DMS153 treated with DMSO at 0.1 percent for 48 hours (cell line): ENCODE measurements at regions not wholly inside any gene's neighbourhood (a gene's known extent, or its start where the extent isn't known, plus 50 kb on each side); places are given as distances from the start of the nearest gene placed in this dataset.
"Not testable (repeated sequence)": the region's sequence is repeated elsewhere in the genome, so short reads cannot be mapped to it uniquely, and the experiment has no call there.

Experiments used
- DNase-seq: peaks from one replicate; lab custom pipeline; 2025; ENCODE audit not compliant: unreplicated experiment; lab: John Stamatoyannopoulos, UW

DNA sequence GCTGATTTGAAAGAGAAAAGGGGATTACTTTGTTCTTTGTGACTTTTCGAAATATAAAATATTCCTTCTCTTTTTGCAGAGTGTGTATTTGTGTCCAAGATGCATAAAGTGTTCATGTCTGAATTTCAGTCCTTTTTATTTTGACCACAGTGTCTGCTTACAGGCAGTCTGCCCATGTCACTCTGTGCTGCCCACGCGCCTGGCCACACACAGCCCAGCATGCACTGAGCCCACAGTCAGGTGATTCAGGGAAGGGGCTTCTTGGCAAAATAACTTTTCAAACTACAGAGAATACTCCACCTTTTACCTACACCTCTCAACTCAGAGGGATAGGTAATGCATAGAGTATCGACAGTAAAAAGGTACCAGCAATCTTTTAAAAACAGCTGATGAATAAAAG lies 142.5 kb upstream of the TRPC4 start:
- DNase-seq: no peak

DNA sequence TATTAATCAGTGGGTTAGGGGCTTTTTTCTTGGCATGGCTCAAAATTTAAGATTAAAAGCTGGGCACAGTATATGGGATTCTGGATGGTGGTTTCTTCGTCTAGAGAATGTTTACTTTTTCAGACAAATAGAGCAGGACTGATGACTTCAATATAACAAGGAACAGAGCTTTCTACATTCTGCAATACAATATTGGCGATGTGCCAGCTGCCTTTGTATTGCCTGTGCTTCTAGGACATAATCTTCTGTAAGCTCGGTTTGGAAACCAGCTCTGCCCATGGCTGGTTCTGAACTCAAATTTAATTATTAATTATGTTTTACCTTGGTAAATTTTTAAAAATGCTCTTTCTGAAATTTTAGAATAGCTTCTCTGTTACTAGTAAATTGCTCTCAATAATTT lies 139.1 kb upstream of the TRPC4 start:
- DNase-seq: no peak

DNA sequence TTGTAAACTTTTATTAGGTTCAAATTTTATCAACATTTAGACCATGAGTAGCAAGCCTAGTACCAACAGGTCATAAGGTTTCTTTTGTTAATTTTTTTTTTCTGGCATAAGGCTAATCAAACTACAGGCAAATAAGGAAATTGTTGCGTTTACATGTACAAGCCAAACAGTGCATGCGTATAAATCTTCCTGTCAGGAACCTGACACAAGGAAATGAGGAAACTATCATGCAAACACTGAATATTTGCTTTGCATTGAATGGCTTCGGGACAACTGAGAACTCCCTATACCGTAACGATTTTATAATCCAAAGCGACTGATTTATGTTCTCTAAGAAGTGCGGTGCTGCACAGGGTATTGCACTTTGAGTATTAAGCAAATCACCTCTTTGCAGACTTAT lies 133.0 kb upstream of the TRPC4 start:
- peak; percentile 89 for DNase-seq

DNA sequence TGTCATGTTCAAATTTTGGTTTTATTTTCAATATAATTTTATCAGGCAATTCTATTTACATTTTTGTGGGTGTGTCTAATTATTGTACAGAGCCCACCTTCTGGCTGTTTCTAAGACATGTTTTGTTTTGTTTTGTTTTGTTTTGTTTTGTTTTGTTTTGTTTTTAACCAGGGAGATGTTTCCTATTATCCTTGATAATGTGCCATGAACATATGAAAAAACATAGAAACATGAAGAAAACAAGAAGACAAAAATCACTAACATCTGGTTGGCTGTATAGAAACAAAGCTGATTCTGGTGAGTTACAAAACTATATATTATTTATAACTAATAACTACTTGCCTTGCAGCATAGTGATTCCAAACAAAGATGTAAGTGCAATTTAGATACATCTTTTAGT lies 128.1 kb upstream of the TRPC4 start:
- no peak for DNase-seq

DNA sequence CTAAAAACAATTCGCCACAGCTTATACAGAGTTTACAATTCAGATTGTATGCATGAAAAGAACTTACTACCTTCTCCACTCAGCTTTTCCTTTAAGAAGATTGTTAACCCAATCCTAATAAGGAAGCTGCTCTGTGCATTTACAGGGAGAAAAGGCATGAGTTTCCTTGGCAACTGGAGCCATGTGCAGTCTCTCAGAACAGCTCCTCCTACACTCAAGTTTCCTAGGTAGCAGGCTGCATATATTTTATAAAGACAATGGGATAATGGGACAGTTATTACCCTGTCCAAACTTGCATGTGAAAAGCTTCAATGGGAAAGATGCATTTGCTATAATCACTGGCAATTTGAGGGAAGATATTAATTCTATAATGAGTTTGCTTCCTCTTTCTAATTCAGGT lies 125.5 kb upstream of the TRPC4 start:
- DNase-seq: no peak

DNA sequence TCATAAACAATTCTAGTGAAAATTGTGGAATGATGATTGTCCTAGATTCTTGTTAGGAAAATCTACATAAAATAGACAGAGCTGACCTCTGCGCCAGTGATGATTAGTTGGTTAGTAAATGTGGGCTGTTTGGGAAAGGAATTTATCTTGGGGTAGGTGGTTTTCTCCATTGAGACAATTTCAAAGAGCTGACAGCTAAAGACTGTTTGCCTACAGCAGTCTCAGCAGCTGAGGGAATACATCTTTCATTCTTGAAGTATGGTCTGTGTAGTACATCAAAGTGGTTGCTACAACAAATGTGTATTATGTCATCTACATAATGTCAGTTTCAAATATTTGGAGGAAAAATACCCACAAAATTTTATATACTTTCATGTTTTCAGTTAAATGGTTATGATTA lies 117.2 kb upstream of the TRPC4 start:
- no peak for DNase-seq

DNA sequence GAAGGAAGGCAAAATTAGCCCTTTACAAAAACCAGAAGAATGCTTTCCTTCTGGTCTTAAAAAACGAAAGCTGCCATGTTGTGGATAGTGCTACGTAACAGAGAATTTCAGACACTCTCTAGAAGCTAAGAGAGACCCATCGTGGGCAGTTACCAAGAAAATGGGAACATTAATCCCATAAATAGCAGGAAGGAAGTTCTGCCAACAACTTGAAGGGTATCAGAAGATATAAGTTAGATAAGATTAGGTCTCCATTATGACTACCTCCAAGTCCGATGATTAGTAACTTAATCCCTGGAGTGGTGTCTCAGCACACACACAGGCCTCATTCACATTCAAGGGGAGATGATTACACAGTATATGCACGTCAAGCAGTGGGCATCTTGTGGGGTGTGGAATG lies 115.7 kb upstream of the TRPC4 start:
- no peak for DNase-seq

DNA sequence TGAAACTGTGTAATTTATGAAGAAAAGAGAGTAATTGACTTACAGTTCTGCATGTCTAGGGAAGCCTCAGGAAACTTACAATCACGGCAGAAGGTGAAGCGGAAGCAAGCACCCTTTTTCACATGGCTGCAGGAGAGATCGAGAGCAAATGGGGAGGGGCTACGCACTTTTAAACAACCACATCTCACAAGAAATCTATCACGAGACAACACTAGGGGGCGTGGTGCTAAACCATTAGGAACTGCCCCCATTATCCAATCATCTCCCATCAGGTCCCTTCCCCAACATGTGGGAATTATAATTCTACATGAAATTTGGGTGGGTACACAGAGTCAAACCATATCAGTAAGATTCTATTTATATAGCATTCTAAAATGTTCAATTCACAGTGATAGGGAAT lies 114.8 kb upstream of the TRPC4 start:
- DNase-seq: no peak

DNA sequence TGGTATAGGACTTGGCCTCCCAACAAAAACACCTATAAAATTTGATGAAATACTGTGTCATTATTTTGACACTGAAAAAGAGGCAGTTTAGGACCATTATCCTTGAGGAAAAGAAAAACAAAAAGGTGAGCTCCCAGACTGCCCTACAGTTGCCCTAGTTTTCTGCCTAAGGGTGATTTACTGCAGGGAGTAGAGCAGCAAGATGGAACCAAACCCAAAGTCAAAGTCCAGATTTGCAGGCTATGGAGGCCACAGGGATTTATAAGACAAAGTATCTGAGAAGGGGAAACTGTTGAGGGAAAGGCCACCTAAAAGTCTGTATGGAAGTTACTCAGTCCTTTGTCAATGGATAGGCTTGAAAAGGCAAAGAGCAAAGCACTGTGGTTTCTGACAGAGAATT lies 112.4 kb upstream of the TRPC4 start:
- DNase-seq: no peak

DNA sequence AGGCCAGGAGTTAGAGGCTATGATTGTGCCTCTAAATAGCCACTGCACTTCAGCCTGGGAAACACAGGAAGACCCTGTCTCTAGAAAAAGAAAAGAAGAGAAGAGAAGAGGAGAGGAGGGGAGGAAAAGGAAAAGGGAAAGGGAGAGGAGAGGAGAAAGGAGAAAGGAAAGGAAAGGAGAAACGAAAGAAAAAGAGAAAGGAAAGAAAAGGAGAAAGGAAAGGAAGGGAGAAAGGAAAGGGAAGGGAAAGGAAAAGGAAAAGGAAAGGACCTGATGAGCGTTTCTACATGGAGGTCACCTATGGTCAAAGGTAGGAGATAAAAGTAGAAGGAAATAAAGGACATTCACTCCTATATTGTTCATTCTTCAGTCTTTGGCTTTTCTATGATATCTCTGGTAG lies 109.1 kb upstream of the TRPC4 start:
- no peak for DNase-seq

DNA sequence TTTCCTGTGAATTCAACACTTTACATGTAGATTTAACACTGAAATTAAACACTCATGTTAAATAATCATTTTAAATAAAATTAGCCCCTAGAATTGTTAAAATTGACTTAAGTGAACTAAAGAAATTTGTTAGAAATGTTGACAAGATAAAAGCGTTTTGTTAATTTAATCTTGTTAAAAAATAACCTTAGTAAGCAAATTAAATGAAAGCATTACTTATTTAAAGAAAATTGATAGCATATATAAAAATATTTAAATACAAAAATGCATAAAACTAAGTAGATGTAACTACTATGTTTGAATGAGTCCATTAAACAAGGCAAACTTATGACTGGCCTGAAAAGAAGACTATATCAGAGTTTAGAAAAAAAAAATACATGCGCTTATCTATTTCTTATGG lies 99.0 kb upstream of the TRPC4 start:
- no peak for DNase-seq

DNA sequence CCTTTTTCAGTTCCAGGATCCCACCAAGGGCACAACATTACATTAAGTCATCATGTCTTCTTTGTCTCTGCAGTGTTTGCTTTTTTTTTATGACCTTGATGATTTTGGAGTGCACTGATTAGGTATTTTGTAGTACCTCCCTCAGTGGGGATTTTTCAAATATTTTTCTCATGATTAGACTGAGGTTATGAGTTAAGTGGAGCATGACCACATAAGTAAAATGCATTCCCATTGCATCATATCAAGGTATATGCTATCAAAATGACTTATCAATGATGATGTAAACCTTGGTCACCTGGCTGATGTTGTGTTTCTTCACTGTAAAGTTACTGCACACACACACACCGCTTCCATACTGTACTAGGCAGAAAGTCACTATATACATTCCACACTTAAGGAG lies 96.7 kb upstream of the TRPC4 start:
- DNase-seq: no peak

DNA sequence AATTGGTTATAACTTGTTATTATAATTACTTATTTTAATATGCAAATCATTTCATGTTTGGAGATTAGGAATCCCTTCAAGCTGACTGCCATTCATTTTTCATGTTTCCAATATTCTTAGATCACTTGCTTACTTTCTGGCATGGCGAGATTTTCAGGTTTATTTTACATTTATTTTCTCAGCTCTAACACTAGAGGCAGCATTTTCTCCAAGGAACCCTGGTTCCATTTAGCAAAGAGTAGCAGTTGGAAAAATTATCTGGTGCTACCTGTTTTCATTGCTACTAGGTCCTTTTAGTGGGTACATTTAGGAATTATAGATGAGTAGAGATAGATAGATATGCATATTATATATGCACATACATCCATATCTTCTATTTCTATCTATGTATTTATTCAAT lies 90.9 kb upstream of the TRPC4 start:
- DNase-seq: no peak

DNA sequence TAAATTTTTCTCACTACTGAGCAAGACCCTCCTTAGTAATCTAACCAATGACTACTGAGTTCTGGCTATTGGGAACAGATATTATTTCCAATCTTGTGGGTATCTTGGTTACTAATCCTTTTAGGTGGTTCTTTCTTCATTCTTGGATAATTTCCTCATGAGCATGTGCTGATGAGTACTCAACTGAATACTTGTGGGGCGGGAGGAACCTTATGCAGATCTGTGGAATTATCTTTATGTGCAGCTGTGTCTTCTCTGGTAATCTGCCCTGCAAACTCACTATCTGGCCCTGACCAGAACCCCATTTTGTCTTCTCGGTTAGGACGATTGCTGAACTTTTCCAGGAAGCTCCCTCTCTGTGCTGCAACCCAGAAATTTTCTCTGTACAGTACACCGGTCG lies 89.7 kb upstream of the TRPC4 start:
- no peak for DNase-seq

DNA sequence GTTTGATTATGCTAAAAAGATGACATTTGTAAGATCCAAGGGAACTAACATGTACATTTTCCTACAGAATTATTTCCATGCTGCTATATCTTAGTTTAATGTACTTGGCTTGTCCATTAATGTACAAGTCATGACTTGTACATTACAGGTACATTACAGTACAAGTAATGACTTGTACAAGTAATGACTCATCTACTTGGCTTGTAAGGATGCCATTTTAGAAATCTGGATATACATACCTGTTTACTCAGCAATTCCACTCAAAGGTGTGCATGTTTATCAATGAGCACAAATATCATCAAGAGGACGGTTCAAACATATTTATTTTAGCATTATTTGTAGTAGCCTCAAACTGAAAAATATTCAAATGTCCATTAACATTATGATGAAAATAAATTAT lies 87.0 kb upstream of the TRPC4 start:
- DNase-seq: no peak

DNA sequence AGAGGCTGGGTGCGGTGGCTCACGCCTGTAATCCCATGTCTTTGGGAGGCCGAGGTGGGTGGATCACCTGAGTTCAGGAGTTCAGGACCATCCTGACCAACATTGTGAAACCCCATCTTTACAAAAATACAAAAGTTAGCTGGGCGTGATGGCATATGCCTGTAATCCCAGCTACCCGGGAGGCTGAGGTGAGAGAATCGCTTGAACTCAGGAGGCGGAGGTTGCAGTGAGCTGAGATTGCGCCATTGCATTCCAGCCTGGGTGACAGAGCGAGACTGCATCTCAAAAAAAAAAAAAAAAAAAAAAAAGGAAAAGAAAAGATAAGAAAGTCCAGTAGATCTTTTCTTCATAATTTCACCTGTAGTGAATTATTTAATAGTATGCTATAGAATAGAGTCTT lies 85.0 kb upstream of the TRPC4 start:
- not testable (repeated sequence) for DNase-seq

DNA sequence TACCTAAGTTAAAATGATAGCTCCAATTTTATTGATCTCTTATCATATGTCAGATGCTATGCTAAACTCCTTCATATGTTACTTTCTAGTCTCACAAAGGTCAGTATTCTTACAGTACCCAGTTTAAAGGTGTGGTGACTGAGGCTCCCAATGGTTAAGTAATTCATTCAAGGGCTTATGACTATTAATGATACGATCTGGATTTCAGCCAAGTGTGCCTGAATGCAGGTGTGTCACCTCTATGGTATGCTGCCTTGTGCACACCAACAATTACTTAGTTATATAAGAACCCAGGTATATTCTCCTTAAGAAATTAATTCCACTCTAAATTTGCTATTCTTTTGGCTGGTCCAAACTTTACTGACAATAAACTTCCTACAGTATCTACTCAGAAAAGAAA lies 84.6 kb upstream of the TRPC4 start:
- no peak for DNase-seq

DNA sequence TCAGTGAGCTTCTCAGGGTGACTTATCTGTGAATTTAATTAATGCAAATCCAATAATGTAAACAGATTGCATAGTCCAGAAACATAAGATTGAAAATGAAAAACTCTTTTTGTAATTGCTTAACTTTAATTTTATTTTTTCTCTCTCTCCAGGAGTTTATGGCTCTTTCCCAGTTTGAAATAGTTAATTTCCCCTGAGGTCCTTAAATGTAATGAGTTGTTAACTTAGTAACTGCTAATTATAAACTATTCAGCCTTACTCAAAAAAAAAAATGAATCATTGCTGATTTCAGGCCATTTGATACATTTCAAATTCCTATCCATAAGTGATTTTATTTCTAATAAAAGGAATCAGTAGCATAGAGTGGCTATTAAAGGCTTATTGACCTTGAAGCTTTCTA lies 84.1 kb upstream of the TRPC4 start:
- no peak for DNase-seq

DNA sequence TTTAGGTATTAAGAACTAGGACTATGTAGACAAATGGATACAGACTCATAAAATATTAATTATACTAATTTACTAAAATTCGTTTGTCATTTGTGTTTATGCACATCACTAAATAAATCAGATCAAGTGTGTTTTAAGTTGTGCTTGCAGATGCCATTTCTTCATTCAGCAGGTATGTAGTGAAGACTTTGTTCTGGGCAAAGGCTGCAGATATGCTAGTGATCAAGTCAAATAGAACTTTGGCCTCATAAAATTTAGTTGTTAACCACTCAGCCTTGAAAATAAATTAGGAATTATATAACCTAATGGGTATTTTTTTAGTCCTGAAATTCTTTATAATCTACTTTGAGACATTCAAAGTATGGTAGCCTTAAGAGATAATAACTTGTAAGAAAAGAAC lies 80.4 kb upstream of the TRPC4 start:
- DNase-seq: no peak

DNA sequence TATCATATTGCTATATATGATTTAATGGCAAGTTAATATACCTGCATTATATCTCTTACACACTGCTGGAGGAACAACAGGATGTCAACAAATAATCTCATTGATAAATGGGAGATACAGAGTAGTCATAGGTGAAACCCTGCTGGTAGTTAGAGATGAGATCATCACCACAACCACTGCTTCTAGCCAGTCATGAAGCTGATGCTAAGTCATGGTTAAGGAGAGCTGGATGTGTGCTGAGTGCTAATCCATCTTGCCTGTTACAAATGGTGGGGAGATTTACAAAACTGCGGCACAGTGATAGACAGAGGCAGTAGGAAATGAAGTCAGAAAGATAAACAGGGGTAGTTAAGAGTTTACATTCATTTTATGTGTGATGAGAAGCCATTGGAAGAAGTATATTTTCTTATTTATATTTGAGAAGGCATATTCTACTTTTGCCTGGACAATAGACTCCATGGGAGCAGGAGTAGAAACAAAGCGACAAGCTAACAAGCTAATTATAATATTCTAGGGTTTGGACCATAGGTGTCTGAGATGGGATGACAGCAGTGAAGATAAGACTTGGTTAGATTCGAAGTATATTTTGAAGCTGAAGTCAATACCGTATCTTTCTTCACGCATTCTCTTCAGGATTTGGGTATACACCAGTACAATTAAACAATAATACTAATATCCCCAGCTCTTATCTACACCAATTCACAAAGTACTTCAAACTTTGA lies 78.0 kb upstream of the TRPC4 start:
- no peak for DNase-seq

DNA sequence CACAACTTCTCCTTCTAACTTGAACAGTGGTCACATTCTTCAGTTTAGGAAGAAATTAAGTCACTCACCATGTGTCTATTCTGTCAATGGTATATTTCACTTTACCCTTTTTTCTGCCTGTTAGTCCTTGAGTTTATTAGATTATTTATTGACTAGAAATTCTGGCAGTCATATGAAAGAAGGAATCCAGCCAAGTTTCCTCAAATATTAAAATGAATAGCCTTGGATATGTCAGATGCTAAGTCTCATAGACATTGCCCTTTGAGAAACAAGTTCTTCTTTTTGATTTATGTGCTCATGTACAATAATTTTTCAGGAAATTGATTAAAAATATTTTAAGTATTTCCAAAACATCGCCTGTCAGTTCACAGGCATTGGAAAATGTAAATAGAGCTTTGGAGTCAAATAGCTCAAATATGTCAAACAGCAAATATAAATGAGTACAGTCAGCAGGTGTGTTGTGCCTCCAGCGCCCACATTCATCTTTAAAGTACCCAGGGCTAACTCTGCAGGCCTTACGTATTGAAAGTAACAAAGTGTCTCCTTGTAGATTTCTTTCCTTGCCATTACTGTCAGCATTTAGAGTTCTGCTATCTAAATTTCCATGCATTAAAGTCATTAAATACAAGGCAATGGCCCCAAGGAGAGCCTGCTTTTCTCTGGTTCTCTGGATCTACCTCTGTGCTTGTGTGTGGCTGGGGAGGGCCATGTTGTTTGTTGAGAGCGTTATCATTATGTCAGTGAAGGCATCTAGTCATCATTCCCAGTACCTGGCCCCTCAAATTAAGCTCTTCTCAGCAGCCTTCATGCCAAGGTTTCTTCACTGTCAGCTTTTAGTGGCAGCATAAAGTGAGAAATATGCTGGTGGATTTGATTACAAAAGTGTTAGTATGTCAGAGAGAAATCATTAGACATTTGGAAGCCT lies 76.3 kb upstream of the TRPC4 start:
- no peak for DNase-seq

DNA sequence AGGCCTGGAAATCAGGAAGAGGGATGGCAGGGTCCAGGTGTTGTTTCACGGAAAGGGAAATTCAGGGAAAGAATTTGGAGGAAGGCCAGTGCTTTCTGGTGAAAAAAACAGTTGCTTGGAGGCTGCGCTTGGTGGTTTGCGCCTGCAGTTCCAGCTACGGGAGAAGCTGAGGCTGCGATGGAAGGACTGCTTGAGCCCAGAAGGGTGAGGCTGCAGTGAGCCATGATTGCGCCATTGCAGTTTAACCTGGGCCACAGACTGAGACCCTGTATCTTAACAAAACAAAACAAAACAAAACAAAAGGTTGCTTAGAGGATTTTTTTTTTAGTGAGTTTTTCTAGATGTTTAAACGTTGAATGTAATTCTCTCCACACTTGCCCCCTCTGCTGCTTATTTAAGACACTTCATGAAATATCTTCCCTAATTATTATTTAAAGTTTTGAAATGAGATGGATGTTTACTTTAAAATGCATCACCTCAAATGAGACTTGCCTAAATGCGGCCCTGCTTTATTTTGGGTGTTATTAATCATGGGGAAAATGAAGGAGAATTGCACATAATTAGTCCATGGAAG lies 75.4 kb upstream of the TRPC4 start:
- no peak for DNase-seq
